SIG-M5 treated with dmso at 0.1 percent for 504 hours (cell line): ENCODE measurements at regions not wholly inside any gene's neighbourhood (a gene's known extent, or its start where the extent isn't known, plus 50 kb on each side); places are given as distances from the start of the nearest gene placed in this dataset.
"Not testable (repeated sequence)": the region's sequence is repeated elsewhere in the genome, so short reads cannot be mapped to it uniquely, and the experiment has no call there.

ENCODE experiments used
- DNase-seq: peaks from one replicate; lab custom pipeline; 2025; ENCODE audit not compliant: unreplicated experiment; lab: John Stamatoyannopoulos, UW

GRCh38 chr6:30807566-30807965 is 63.2 kb upstream of the IER3 start:
- DNase-seq: not testable (repeated sequence)

- no peak for DNase-seq
These were observed 62.3 kb upstream of the IER3 start for GRCh38 chr6:30806581-30807183.

GRCh38 chr6:30804333-30804732 is 60.0 kb upstream of the IER3 start:
- DNase-seq: no peak

- DNase-seq: no peak
These were observed 58.4 kb upstream of the IER3 start for GRCh38 chr6:30802731-30803130.

GRCh38 chr6:30801950-30802349 is 57.6 kb upstream of the IER3 start:
- DNase-seq: no peak

GRCh38 chr6:30800871-30801270 is 56.5 kb upstream of the IER3 start:
- DNase-seq: no peak

GRCh38 chr6:30799210-30799609 is 54.9 kb upstream of the IER3 start:
- DNase-seq: no peak

GRCh38 chr6:30798494-30798893 is 54.1 kb upstream of the IER3 start:
- DNase-seq: no peak

GRCh38 chr6:30795549-30796293 is 51.4 kb upstream of the IER3 start:
- no peak for DNase-seq
